NCI-H1436 (cell line): ENCODE measurements at regions not wholly inside any gene's neighbourhood (a gene's known extent, or its start where the extent isn't known, plus 50 kb on each side); places are given as distances from the start of the nearest gene placed in this dataset.
"Not testable (repeated sequence)": the region's sequence is repeated elsewhere in the genome, so short reads cannot be mapped to it uniquely, and the experiment has no call there.

Source experiments
- DNase-seq: peaks from one replicate; lab custom pipeline; 2025; lab: John Stamatoyannopoulos, UW

- DNase-seq = no peak
These were observed 107.8 kb upstream of the AHI1 start for GRCh38 chr6:135605278-135605790.

GRCh38 chr6:135606392-135606791 is 108.9 kb upstream of the AHI1 start:
- DNase-seq = no peak

- DNase-seq = no peak
These were observed 110.5 kb upstream of the AHI1 start for GRCh38 chr6:135608031-135608430.

GRCh38 chr6:135610192-135610591 is 112.7 kb upstream of the AHI1 start:
- not testable (repeated sequence) for DNase-seq

GRCh38 chr6:135616655-135617054 is 119.1 kb upstream of the AHI1 start:
- DNase-seq = no peak

- no peak for DNase-seq
These were observed 119.7 kb upstream of the AHI1 start for GRCh38 chr6:135617222-135617621.

GRCh38 chr6:135622081-135622480 is 124.5 kb upstream of the AHI1 start:
- DNase-seq = no peak

GRCh38 chr6:135623979-135624378 is 126.4 kb upstream of the AHI1 start:
- DNase-seq = no peak

- DNase-seq = no peak
These were observed 127.1 kb upstream of the AHI1 start for GRCh38 chr6:135624402-135625295.

GRCh38 chr6:135626001-135626400 is 128.5 kb upstream of the AHI1 start:
- DNase-seq = not testable (repeated sequence)

- DNase-seq = no peak
These were observed 129.7 kb upstream of the AHI1 start for GRCh38 chr6:135627092-135627715.

GRCh38 chr6:135630789-135631376 is 133.3 kb upstream of the AHI1 start:
- no peak for DNase-seq

- DNase-seq = no peak
These were observed 134.3 kb upstream of the AHI1 start for GRCh38 chr6:135631821-135632220.

GRCh38 chr6:135633573-135633972 is 136.0 kb upstream of the AHI1 start:
- no peak for DNase-seq

GRCh38 chr6:135637701-135638100 is 140.2 kb upstream of the AHI1 start:
- no peak for DNase-seq

- DNase-seq = no peak
These were observed 140.6 kb upstream of the AHI1 start for GRCh38 chr6:135638108-135638507.

- no peak for DNase-seq
These were observed 142.5 kb upstream of the AHI1 start for GRCh38 chr6:135640048-135640447.

- no peak for DNase-seq
These were observed 143.0 kb upstream of the AHI1 start for GRCh38 chr6:135640449-135641111.

GRCh38 chr6:135642912-135643311 is 145.4 kb upstream of the AHI1 start:
- DNase-seq = no peak

- DNase-seq = no peak
These were observed 146.9 kb upstream of the AHI1 start for GRCh38 chr6:135644394-135644793.

- DNase-seq = no peak
These were observed 150.0 kb upstream of the AHI1 start for GRCh38 chr6:135647521-135647920.
